Lower lobe of right lung (tissue), 2 donors: ENCODE measurements at regions not wholly inside any gene's neighbourhood (a gene's known extent, or its start where the extent isn't known, plus 50 kb on each side); places are given as distances from the start of the nearest gene placed in this dataset.

Source experiments
- ATAC-seq, 2 donors: fragments of 200-7000 bp; cut with Tn5 transposase; one replicate each; pipeline ENCODE4 v1.9.1; 2020 to 2022; ENCODE audit warnings: mild to moderate bottlenecking in 2 of 2, moderate library complexity in 2 of 2
- DNase-seq: peaks from one replicate; pipeline ENCODE4 v3.0.0-alpha.2; 2020
- H3K27ac ChIP-seq: fragments of 200-600 bp; one replicate; pipeline ENCODE4 v1.8.0; 2022
- H3K27me3 ChIP-seq: fragments of 200-600 bp; one replicate; pipeline ENCODE4 v1.8.0; 2022; ENCODE audit warnings: low read depth
- H3K36me3 ChIP-seq: fragments of 200-600 bp; one replicate; pipeline ENCODE4 v1.8.0; 2022; ENCODE audit warnings: mild to moderate bottlenecking
- H3K4me1 ChIP-seq: fragments of 200-600 bp; one replicate; pipeline ENCODE4 v1.8.0; 2022
- H3K4me3 ChIP-seq: fragments of 200-600 bp; one replicate; pipeline ENCODE4 v1.8.0; 2022; ENCODE audit warnings: mild to moderate bottlenecking
- H3K9me3 ChIP-seq: fragments of 200-600 bp; one replicate; pipeline ENCODE4 v1.8.0; 2022
- intact Hi-C: fragments of 100-400 bp; cut with DNase I; formaldehyde crosslinking; loops from one replicate; pipeline ENCODE4 v1.11.0; 2022
- TF ChIP-seq, protein P1 (sequence below): fragments of 200-600 bp; IDR thresholded peaks from one replicate; pipeline ENCODE4 v1.8.0; 2022; ENCODE audit warnings: antibody characterized with exemption, mild to moderate bottlenecking
- donor health status: DM: no; HTN: yes; CAD: no; lungs with severe emphysema.

DNA sequence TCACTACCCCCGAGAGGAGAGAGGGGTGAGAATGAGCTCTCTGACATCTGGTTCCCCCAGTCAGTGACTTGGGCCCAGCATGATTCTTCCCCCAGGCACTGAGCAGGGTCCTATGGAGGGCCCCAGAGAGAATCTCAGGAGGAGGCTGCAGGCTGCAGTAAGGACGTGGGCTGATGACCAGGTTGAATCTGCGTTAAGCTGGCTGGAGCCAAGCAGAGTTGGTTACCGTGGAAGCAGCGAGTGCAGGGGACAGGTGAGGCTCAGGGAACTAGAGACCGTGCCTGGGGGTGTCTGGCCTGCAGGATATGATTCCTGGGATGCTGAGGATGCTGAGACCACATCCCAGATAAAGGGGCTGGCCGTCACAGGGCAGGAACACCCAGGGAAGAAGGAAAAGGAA lies 314.3 kb upstream of the IRX1 start:
- DNase-seq = no peak
- intact Hi-C loops = no loop called here

DNA sequence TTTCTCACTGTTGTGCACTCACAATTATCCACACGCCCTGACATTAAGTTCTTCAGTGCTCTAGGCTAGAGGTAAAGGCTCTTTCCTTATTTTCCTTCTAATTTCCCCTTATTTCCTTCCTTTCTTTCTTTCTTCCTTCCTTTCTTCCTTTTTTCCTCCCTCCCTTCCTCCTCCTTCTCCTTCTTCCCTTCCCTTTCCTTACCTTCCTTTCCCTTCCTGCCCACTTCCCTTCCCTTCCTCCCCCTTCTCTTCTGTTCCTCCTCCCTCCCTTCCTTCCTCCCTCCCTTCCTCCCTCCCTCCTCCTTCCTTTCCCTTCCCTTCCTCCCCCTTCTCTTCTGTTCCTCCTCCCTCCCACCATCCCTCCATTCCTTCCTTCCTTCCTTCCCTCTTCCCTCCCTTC lies 317.0 kb upstream of the IRX1 start:
- no peak overlapping the region for H3K27ac ChIP-seq
- H3K36me3 ChIP-seq = no peaks in the 10 kb centered on the region
- TF ChIP-seq, protein P1, sequence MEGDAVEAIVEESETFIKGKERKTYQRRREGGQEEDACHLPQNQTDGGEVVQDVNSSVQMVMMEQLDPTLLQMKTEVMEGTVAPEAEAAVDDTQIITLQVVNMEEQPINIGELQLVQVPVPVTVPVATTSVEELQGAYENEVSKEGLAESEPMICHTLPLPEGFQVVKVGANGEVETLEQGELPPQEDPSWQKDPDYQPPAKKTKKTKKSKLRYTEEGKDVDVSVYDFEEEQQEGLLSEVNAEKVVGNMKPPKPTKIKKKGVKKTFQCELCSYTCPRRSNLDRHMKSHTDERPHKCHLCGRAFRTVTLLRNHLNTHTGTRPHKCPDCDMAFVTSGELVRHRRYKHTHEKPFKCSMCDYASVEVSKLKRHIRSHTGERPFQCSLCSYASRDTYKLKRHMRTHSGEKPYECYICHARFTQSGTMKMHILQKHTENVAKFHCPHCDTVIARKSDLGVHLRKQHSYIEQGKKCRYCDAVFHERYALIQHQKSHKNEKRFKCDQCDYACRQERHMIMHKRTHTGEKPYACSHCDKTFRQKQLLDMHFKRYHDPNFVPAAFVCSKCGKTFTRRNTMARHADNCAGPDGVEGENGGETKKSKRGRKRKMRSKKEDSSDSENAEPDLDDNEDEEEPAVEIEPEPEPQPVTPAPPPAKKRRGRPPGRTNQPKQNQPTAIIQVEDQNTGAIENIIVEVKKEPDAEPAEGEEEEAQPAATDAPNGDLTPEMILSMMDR = no peak
- intact Hi-C loops = no loop called here
- no peaks in the 10 kb centered on the region for H3K27me3 ChIP-seq
- no peaks in the 10 kb centered on the region for H3K9me3 ChIP-seq
- no peaks in the 10 kb centered on the region for H3K4me1 ChIP-seq
- H3K4me3 ChIP-seq = no peak overlapping the region
- ATAC-seq (no peak), DNase-seq (no peak)

More for the DNA sequence above, 314.3 kb upstream of the IRX1 start:
- H3K27me3 ChIP-seq = no peaks in the 10 kb centered on the region
- no peak overlapping the region for H3K4me3 ChIP-seq
- H3K9me3 ChIP-seq = no peaks in the 10 kb centered on the region
- H3K27ac ChIP-seq = no peak overlapping the region
- H3K4me1 ChIP-seq = no peaks in the 10 kb centered on the region
- H3K36me3 ChIP-seq = no peaks in the 10 kb centered on the region
- TF ChIP-seq, protein P1 = no peak
- no peak for ATAC-seq

DNA sequence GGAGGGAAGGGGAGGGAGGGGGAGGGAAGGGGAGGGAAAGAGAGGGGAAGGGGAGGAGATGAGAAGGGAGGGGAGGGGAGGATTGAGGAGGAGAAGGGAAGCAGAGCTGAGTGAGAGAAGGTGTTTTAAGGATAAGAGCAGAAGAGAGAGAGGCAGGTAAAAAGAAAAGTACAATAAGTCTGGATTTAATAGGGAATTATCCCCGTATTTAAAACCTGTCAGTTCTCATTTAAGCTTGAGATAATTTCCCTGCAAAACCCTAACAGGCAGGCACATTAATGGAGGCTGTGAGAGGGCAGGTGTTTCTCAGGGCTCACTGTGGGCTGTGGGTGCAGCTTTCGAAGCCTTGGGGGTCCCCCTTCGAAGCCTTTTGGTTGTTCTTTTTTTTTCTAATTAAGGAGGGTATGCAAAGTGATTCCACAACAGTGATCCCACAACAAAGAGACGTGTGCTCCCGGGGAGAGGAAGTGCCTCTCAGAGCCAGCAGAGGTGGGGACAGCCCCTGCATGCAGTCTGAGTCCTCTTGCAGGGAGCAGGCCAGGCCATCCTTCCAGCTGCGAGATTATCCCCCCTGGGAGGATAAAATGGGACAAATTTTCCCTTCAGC lies 317.9 kb upstream of the IRX1 start:
- Histone ChIP-seq H3K4me1 (no peaks in the 10 kb centered on the region), H3K36me3 (no peaks in the 10 kb centered on the region), H3K27ac (no peak overlapping the region), H3K4me3 (no peak overlapping the region), H3K27me3 (no peaks in the 10 kb centered on the region), H3K9me3 (no peaks in the 10 kb centered on the region)
- no peak for ATAC-seq
- intact Hi-C loops = no loop called here
- DNase-seq = no peak
- TF ChIP-seq, protein P1 = no peak

DNA sequence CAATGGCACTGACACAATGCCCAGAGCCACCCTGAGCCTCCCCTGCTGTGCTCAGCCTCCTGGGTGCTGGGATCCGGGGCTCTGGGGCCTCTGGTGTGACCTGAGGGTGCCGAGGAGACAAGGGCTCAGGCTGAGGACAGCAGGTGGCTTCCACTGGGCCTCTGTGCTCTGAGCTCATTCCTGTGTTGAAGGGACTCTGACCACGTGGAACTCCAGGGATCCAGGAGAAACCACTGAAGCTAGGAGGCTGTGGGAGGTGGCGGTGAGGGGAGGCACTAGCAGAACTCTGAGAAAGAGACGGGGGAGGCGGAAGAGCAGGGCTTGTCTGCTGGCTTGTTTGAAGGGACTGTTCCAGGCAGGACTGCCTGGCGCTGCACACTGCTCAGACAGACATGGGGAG lies 318.7 kb upstream of the IRX1 start:
- ATAC-seq (no peak), DNase-seq (no peak)
- intact Hi-C loops = no loop called here

DNA sequence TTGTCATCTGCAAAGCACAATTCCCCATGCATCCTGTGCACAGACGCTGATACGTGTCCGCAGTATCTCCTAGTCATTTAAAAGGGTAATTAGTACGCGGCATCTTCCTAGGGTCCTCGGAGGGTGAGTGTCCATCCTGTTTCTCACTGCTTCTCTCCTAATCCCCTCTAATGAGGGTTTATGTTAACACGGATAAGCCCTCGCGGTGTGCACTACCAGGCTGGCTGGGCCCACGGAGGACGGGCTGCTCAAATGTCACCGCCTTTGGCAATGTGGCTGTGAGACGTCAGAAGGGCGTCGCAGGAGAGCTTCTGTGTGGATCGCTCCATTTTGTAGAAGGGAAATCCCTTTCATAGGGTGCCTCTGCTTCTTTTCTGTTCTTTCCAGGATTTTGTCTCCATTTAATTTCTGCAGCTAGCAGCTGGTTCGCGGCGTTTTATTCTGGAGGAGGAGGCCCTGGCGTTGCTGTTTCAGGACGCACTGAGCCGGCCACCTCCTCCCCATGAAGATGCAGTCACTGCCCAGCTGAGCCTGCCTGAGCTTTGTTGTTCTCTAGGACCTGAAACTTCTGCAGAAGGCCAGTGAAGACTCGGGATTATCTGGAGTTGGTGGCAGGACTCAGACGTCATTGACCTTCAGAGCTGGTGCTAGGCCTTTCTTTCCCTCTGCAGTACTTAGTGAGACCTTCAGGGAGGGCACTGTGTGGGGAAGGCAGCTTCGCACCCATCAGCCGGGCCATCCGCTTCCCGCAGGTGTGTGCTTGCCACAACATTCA lies 326.1 kb upstream of the IRX1 start:
- TF ChIP-seq, protein P1 = no peak
- DNase-seq (no peak), ATAC-seq (no peak)
- H3K36me3 ChIP-seq = no peaks in the 10 kb centered on the region
- no peaks in the 10 kb centered on the region for H3K4me1 ChIP-seq
- H3K27me3 ChIP-seq = no peaks in the 10 kb centered on the region
- no peaks in the 10 kb centered on the region for H3K9me3 ChIP-seq
- H3K27ac ChIP-seq = no peak overlapping the region
- intact Hi-C loops = no loop called here
- H3K4me3 ChIP-seq = no peak overlapping the region

More for the DNA sequence above, 318.7 kb upstream of the IRX1 start:
- no peaks in the 10 kb centered on the region for H3K4me1 ChIP-seq
- no peaks in the 10 kb centered on the region for H3K9me3 ChIP-seq
- H3K4me3 ChIP-seq = no peak overlapping the region
- TF ChIP-seq, protein P1 = no peak
- no peaks in the 10 kb centered on the region for H3K36me3 ChIP-seq
- H3K27me3 ChIP-seq = no peaks in the 10 kb centered on the region
- no peak overlapping the region for H3K27ac ChIP-seq
